HepG2 (cell line): ENCODE measurements at regions not wholly inside any gene's neighbourhood (a gene's known extent, or its start where the extent isn't known, plus 50 kb on each side); places are given as distances from the start of the nearest gene placed in this dataset.

ENCODE experiments used
- ATAC-seq: fragments of 200-7000 bp; cut with Tn5 transposase; 3 replicates; pipeline ENCODE4 v1.9.1; 2020; ENCODE audit warnings: mild to moderate bottlenecking, moderate library complexity
- BruUV-seq: library from RNA; stranded (reverse); fragments of 400-500 nt; replicated peaks from 2 replicates; lab custom pipeline; 2021; lab: Mats Ljungman, UMichigan
- CTCF ChIA-PET: fragments of 300-600 bp; formaldehyde crosslinking; extraction: SDS; loops from one replicate; lab custom pipeline; 2021; ENCODE audit warnings: low total read pairs, inconsistent platforms, low intra/inter-chr PET ratio; lab: Yijun Ruan, JAX
- POLR2A ChIA-PET: fragments of 350-600 bp; sonication (Branson Sonifier 250); formaldehyde crosslinking; loops from one replicate; lab custom pipeline; 2020; ENCODE audit warnings: antibody characterized with exemption, inconsistent platforms; lab: Yijun Ruan, JAX
- DNase-seq: peaks from one replicate; pipeline ENCODE4 v3.0.0-alpha.2; 2015; ENCODE audit warnings: low spot score
- FAIRE-seq: peaks from 3 replicates; lab custom pipeline; 2011; peaks lifted over from hg19 to GRCh38; lab: Jason Lieb, UNC
- H2AFZ ChIP-seq: one replicate; pipeline ENCODE4 v1.6.1; 2011; ENCODE audit warnings: low read length, inconsistent platforms
- H3K27ac ChIP-seq: fragments of 300-600 bp; 3 replicates; pipeline ENCODE4 v1.8.0; 2011; ENCODE audit warnings: mixed run types, mild to moderate bottlenecking, mixed read lengths, low read length, inconsistent platforms; ENCODE audit not compliant: insufficient read depth; ENCODE audit errors: extremely low read length
- H3K27me3 ChIP-seq, 2 experiments: fragments of 200-600 bp in 1 of 2; 2 replicates in 1 of 2; 3 replicates in 1 of 2; pipeline versions ENCODE4 v1.6.0 to v1.8.0; 2011; ENCODE audit warnings: low read length in 2 of 2, mild to moderate bottlenecking in 2 of 2, moderate library complexity in 2 of 2, inconsistent platforms in 1 of 2; ENCODE audit not compliant: insufficient read depth in 2 of 2, control insufficient read depth in 1 of 2
- H3K36me3 ChIP-seq, 2 experiments: fragments of 200-600 bp in 1 of 2; replicated peaks in 1 of 2; 2 replicates in 1 of 2; 3 replicates in 1 of 2; pipeline versions ENCODE4 v1.5.1 to v1.8.0; 2011; ENCODE audit warnings: low read length in 2 of 2, inconsistent platforms in 1 of 2; ENCODE audit not compliant: insufficient read depth in 2 of 2, control insufficient read depth in 1 of 2
- H3K4me1 ChIP-seq: 2 replicates; pipeline ENCODE4 v1.5.1; 2012; ENCODE audit warnings: low read length, inconsistent platforms; ENCODE audit not compliant: insufficient read depth
- H3K4me2 ChIP-seq: 2 replicates; pipeline ENCODE4 v1.6.0; 2011; ENCODE audit warnings: low read depth, low read length, inconsistent platforms
- H3K4me3 ChIP-seq, 3 experiments: fragments of 200-600 bp in 1 of 3; sonication (generic), shearing (Covaris generic) in 1 of 3; replicated peaks in 1 of 3; 2 replicates each; pipeline ENCODE4 v1.5.1; 2011 to 2016; ENCODE audit warnings: low read length in 3 of 3, inconsistent platforms in 2 of 3, low read depth in 2 of 3, mild to moderate bottlenecking in 2 of 3, control low read depth in 1 of 3, mixed read lengths in 1 of 3; ENCODE audit not compliant: insufficient read depth in 1 of 3
- H3K79me2 ChIP-seq: one replicate; pipeline ENCODE4 v1.6.1; 2011; ENCODE audit warnings: low read length, inconsistent platforms; ENCODE audit not compliant: insufficient read depth
- H3K9ac ChIP-seq: 2 replicates; pipeline ENCODE4 v1.6.0; 2011; ENCODE audit warnings: mild to moderate bottlenecking, low read depth, low read length, inconsistent platforms; ENCODE audit not compliant: insufficient read depth
- H3K9me3 ChIP-seq: 2 replicates; pipeline ENCODE4 v1.5.1; 2012; ENCODE audit warnings: mild to moderate bottlenecking, low read length
- H4K20me1 ChIP-seq: 2 replicates; pipeline ENCODE4 v1.6.0; 2011; ENCODE audit warnings: inconsistent platforms, mild to moderate bottlenecking, low read length, moderate library complexity; ENCODE audit not compliant: insufficient read depth
- ATM ChIP-seq: fragments of 450-650 bp; IDR thresholded peaks from 2 replicates; pipeline ENCODE4 v1.7.1; 2017; ENCODE audit warnings: mild to moderate bottlenecking, borderline replicate concordance
- CBX5 ChIP-seq: sonication (generic); formaldehyde crosslinking; IDR thresholded peaks from 2 replicates; pipeline ENCODE4 v1.4.0; 2020; ENCODE audit warnings: missing genetic modification reagents, borderline replicate concordance
- ESRRA ChIP-seq: sonication (generic); formaldehyde crosslinking; IDR thresholded peaks from 2 replicates; pipeline ENCODE4 v1.5.1; 2020; ENCODE audit warnings: mild to moderate bottlenecking, low read depth, missing genetic modification reagents
- GABPA ChIP-seq, 2 experiments: IDR thresholded peaks; 2 replicates each; pipeline ENCODE4 v1.6.1; 2011 to 2016; ENCODE audit warnings: low read depth in 2 of 2, low read length in 1 of 2, missing biosample characterization in 1 of 2, missing genetic modification characterization in 1 of 2
- MBD4 ChIP-seq: IDR thresholded peaks from 2 replicates; pipeline ENCODE4 v1.6.1; 2012; ENCODE audit warnings: low read length, inconsistent platforms, borderline replicate concordance
- NCOR1 ChIP-seq: fragments of 200-600 bp; sonication (generic); IDR thresholded peaks from 2 replicates; pipeline ENCODE4 v1.7.0; 2017; ENCODE audit warnings: antibody characterized with exemption, low read length, borderline replicate concordance
- NFE2L2 ChIP-seq: fragments of 150-350 bp; IDR thresholded peaks from 2 replicates; pipeline ENCODE4 v1.6.1; 2014; ENCODE audit warnings: low read length
- TP53 ChIP-seq: sonication (generic); formaldehyde crosslinking; conservative IDR thresholded peaks from 2 replicates; pipeline ENCODE4 v1.4.0; 2020; ENCODE audit warnings: missing genetic modification reagents
- ZFY ChIP-seq: sonication (generic); formaldehyde crosslinking; IDR thresholded peaks from 2 replicates; pipeline ENCODE4 v1.4.0; 2020; ENCODE audit warnings: missing genetic modification reagents
- ZNF329 ChIP-seq: sonication (generic); formaldehyde crosslinking; IDR thresholded peaks from 2 replicates; pipeline ENCODE4 v1.9.0; 2021; ENCODE audit warnings: low read depth, mild to moderate bottlenecking, missing genetic modification reagents
- ZNF446 ChIP-seq: sonication (generic); formaldehyde crosslinking; IDR thresholded peaks from 2 replicates; pipeline ENCODE4 v1.5.0; 2020; ENCODE audit warnings: mild to moderate bottlenecking, missing genetic modification reagents
- ZNF550 ChIP-seq: sonication (generic); formaldehyde crosslinking; IDR thresholded peaks from 2 replicates; pipeline ENCODE4 v1.4.0; 2020; ENCODE audit warnings: mild to moderate bottlenecking, missing genetic modification reagents, borderline replicate concordance
- ZNF569 ChIP-seq: sonication (generic); formaldehyde crosslinking; IDR thresholded peaks from 2 replicates; pipeline ENCODE4 v1.5.0; 2020; ENCODE audit warnings: mild to moderate bottlenecking, missing genetic modification reagents, moderate library complexity, borderline replicate concordance
- ZNF629 ChIP-seq: sonication (generic); formaldehyde crosslinking; conservative IDR thresholded peaks from 2 replicates; pipeline ENCODE4 v1.5.0; 2020; ENCODE audit warnings: missing genetic modification reagents
- ZNF652 ChIP-seq: IDR thresholded peaks from 2 replicates; pipeline ENCODE4 v1.6.1; 2016; ENCODE audit warnings: low read depth, borderline replicate concordance
- ZNF75D ChIP-seq: sonication (generic); formaldehyde crosslinking; IDR thresholded peaks from 2 replicates; pipeline ENCODE4 v1.8.1; 2023; ENCODE audit warnings: missing genetic modification reagents, mild to moderate bottlenecking, borderline replicate concordance
- ZSCAN20 ChIP-seq: sonication (generic); formaldehyde crosslinking; IDR thresholded peaks from 2 replicates; pipeline ENCODE4 v1.4.0; 2020; ENCODE audit warnings: missing genetic modification reagents, mild to moderate bottlenecking, borderline replicate concordance
- WGBS: methylation state at CpG from one replicate; pipeline ENCODE4 v1.1.6; 2017; ENCODE audit warnings: low lambda C conversion rate; 5-methylcytosine and 5-hydroxymethylcytosine counted together
- in situ Hi-C: cut with HindIII; loops from 2 replicates; pipeline ENCODE4 v1.10.0; 2017; ENCODE audit warnings: low pct_unique_long_range_greater_than_20kb; ENCODE audit not compliant: extremely low pct_ligation_motif_present
- intact Hi-C: fragments of 100-400 bp; cut with micrococcal nuclease; formaldehyde crosslinking; loops from one replicate; pipeline ENCODE4 v1.10.0; 2022; ENCODE audit not compliant: unreplicated experiment
- TF ChIP-seq, protein P1 (sequence below): IDR thresholded peaks from 2 replicates; pipeline ENCODE4 v1.6.1; 2012; ENCODE audit warnings: low read length, improper control_type of control experiment
- TF ChIP-seq, protein P2 (sequence below): sonication (generic); formaldehyde crosslinking; IDR thresholded peaks from 2 replicates; pipeline ENCODE4 v1.5.1; 2020; ENCODE audit warnings: mild to moderate bottlenecking, missing genetic modification reagents, borderline replicate concordance
- TF ChIP-seq, protein P3 (sequence below): sonication (generic); formaldehyde crosslinking; IDR thresholded peaks from 2 replicates; pipeline ENCODE4 v1.8.1; 2023; ENCODE audit warnings: mild to moderate bottlenecking, moderate library complexity, missing genetic modification reagents

DNA sequence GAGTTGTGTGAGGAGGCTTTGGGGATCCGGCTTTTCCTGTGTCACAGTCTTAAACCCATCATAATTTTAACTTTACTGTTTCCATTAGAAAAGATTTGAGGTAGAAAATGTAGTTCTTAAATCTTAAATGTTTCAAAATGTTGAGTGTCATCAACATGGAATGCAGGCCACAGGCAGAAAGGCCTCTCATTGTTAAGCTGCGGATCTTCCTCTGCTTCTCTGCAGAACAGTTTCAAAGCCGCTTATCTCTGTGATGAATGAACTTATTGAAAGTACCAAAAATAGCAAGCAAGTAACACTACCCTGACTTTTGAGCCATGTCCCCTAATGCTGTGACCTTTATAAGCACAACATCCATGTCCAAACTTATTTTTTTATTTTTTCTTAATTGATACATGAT, 1645.8 kb downstream of the DPP10 start (continued):
- TF ChIP-seq ZNF329 (CRISPR knock-in tag) (no peak), MBD4 (no peak)

DNA sequence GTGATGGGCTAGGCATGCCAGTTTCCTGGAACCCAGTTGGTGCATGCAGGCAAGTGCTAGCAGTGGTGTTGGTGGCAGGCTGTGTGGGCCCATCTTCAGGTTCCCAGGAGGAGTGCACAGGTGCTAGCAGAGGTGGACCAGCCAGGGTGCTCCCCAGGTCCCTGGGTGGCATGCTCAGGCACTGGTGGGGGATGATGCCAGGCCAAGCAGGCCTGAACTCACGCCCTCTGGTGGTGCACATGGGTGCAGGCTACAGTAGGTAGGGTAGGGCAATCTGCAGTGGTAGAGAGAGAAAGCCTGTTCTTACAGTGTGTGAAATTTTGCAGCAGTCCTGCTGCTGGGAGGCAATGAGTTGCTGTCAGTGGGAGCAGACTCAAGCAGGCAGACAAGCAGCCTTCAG, 1651.8 kb downstream of the DPP10 start:
- no peak overlapping the region for H2AFZ ChIP-seq
- ChIA-PET CTCF (no interaction called here), POLR2A (no interaction called here)
- 0% methylated on average over 1 of the region's 1 CpG for WGBS
- H3K27me3 ChIP-seq, result no peaks in the 10 kb centered on the region
- peaks cover 98% of the 10 kb centered on the region for H3K9me3 ChIP-seq
- no peaks in the 10 kb centered on the region for H3K79me2 ChIP-seq
- ATAC-seq (no peak), FAIRE-seq (no peak), DNase-seq (no peak)
- no peaks in the 10 kb centered on the region for H3K4me1 ChIP-seq
- no peak overlapping the region for H3K4me2 ChIP-seq
- no peaks in the 10 kb centered on the region for H3K36me3 ChIP-seq
- no peak overlapping the region for H3K27ac ChIP-seq
- no peak overlapping the region for H3K4me3 ChIP-seq
- in situ Hi-C loops, result no loop called here
- no peaks in the 10 kb centered on the region for H4K20me1 ChIP-seq
- no TSS peak for BruUV-seq
- intact Hi-C loops, result no loop called here
- H3K9ac ChIP-seq, result no peak overlapping the region
- TF ChIP-seq ZNF569 (CRISPR knock-in tag) (no peak), ZNF446 (no peak), NCOR1 (no peak), ZNF629 (CRISPR knock-in tag) (no peak), ATM (no peak), TP53 (CRISPR knock-in tag) (no peak), ZNF652 (CRISPR knock-in tag) (no peak), ZFY (CRISPR knock-in tag) (no peak), CBX5 (CRISPR knock-in tag) (no peak), NFE2L2 (no peak), ZNF75D (CRISPR knock-in tag) (no peak), GABPA (IDR thresholded peaks at IDR 0.05; ENCODE audit: low read depth, low read length) (no peak), GABPA (CRISPR knock-in tag; IDR thresholded peaks at IDR 0.05; ENCODE audit: low read depth) (no peak), ESRRA (no peak), ZNF550 (CRISPR knock-in tag) (no peak), ZSCAN20 (CRISPR knock-in tag) (no peak)
- TF ChIP-seq, protein P1, sequence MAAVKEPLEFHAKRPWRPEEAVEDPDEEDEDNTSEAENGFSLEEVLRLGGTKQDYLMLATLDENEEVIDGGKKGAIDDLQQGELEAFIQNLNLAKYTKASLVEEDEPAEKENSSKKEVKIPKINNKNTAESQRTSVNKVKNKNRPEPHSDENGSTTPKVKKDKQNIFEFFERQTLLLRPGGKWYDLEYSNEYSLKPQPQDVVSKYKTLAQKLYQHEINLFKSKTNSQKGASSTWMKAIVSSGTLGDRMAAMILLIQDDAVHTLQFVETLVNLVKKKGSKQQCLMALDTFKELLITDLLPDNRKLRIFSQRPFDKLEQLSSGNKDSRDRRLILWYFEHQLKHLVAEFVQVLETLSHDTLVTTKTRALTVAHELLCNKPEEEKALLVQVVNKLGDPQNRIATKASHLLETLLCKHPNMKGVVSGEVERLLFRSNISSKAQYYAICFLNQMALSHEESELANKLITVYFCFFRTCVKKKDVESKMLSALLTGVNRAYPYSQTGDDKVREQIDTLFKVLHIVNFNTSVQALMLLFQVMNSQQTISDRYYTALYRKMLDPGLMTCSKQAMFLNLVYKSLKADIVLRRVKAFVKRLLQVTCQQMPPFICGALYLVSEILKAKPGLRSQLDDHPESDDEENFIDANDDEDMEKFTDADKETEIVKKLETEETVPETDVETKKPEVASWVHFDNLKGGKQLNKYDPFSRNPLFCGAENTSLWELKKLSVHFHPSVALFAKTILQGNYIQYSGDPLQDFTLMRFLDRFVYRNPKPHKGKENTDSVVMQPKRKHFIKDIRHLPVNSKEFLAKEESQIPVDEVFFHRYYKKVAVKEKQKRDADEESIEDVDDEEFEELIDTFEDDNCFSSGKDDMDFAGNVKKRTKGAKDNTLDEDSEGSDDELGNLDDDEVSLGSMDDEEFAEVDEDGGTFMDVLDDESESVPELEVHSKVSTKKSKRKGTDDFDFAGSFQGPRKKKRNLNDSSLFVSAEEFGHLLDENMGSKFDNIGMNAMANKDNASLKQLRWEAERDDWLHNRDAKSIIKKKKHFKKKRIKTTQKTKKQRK, result no peak
- TF ChIP-seq, protein P2, sequence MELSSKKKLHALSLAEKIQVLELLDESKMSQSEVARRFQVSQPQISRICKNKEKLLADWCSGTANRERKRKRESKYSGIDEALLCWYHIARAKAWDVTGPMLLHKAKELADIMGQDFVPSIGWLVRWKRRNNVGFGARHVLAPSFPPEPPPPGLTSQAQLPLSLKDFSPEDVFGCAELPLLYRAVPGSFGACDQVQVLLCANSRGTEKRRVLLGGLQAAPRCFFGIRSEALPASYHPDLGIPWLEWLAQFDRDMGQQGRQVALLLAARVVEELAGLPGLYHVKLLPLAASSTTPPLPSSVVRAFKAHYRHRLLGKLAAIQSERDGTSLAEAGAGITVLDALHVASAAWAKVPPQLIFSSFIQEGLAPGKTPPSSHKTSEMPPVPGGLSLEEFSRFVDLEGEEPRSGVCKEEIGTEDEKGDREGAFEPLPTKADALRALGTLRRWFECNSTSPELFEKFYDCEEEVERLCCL (CRISPR knock-in tag), result no peak
- TF ChIP-seq, protein P3, sequence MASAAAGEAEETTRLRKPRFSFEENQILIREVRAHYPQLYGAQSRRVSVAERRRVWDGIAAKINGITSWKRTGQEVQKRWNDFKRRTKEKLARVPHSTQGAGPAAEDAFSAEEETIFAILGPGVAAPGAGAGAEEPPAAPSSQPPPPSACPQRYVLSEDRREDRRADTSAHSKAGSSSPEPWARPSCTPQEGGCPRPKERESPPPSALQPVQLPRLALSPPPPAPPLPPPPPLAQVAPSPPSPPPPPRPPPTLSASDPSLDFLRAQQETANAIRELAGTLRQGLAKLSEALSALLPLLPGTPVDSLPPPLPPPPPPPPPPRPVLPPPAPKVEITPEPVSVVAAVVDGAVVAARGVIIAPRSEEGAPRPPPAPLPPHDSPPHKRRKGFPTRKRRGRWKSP (CRISPR knock-in tag), result no peak
